AG09309 (cell line): ENCODE measurements at regions not wholly inside any gene's neighbourhood (a gene's known extent, or its start where the extent isn't known, plus 50 kb on each side); places are given as distances from the start of the nearest gene placed in this dataset.

Experiments used
- DNase-seq: peaks from one replicate; pipeline ENCODE4 v3.0.0-alpha.2; 2010; ENCODE audit warnings: low read depth
- H3K4me3 ChIP-seq: 2 replicates; pipeline ENCODE4 v1.5.1; 2011; ENCODE audit warnings: mild to moderate bottlenecking, low read depth, low read length, moderate library complexity; ENCODE audit not compliant: control insufficient read depth
- CTCF ChIP-seq: IDR thresholded peaks from 2 replicates; pipeline ENCODE4 v1.5.1; 2011; ENCODE audit warnings: mild to moderate bottlenecking, low read depth, low read length, inconsistent platforms; ENCODE audit not compliant: insufficient read depth, control insufficient read depth; ENCODE audit errors: missing control alignments

GRCh38 chr5:163773226-163773625 lies 267.8 kb downstream of the MAT2B start:
- no peak for TF ChIP-seq CTCF
- no peak for DNase-seq
- H3K4me3 ChIP-seq = no peak overlapping the region

GRCh38 chr5:163789870-163790269 lies 284.5 kb downstream of the MAT2B start:
- DNase-seq = no peak
- H3K4me3 ChIP-seq = no peak overlapping the region
- TF ChIP-seq CTCF = no peak

- DNase-seq = no peak
- no peak for TF ChIP-seq CTCF
- H3K4me3 ChIP-seq = no peak overlapping the region
These were observed 285.1 kb downstream of the MAT2B start for GRCh38 chr5:163790497-163790896.

GRCh38 chr5:163794993-163795392 lies 289.6 kb downstream of the MAT2B start:
- no peak for TF ChIP-seq CTCF
- DNase-seq = no peak
- no peak overlapping the region for H3K4me3 ChIP-seq

GRCh38 chr5:163807781-163808180 lies 302.4 kb downstream of the MAT2B start:
- H3K4me3 ChIP-seq = no peak overlapping the region
- no peak for TF ChIP-seq CTCF
- no peak for DNase-seq

GRCh38 chr5:163809473-163809872 lies 304.1 kb downstream of the MAT2B start:
- TF ChIP-seq CTCF = no peak
- no peak overlapping the region for H3K4me3 ChIP-seq
- DNase-seq = no peak

- no peak for TF ChIP-seq CTCF
- DNase-seq = no peak
- no peak overlapping the region for H3K4me3 ChIP-seq
These were observed 308.5 kb downstream of the MAT2B start for GRCh38 chr5:163813900-163814299.
